ENCODE measurements at regions not wholly inside any gene's neighbourhood (a gene's known extent, or its start where the extent isn't known, plus 50 kb on each side); places are given as distances from the start of the nearest gene placed in this dataset.

DNA sequence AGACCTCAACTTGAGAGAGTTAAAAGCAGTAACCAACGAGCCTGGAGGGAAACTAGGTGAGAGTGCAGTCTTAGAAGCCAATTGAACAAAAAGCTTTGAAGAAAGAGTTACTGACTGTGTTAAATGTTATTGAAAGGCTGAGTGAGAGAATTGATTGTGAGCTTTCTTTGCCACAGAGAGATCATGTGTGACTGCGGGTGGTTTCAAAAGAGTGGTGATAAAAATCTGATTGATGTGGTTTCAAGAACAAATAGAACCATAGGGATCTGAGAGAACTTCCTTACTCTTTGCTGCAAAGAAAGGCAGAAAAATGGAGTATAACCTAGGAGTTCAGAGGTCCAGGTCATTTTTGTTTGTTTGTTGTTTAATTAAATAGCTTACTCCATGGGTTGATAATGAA, 759.9 kb upstream of the ALCAM start:
- TF ChIP-seq POLR2A (IDR thresholded peaks at IDR 0.05; ENCODE audit: low read length) (no peak), GATA1 (IDR thresholded peaks at IDR 0.05; ENCODE audit: low read depth, low read length) (no peak)
